ENCODE measurements at regions not wholly inside any gene's neighbourhood (a gene's known extent, or its start where the extent isn't known, plus 50 kb on each side); places are given as distances from the start of the nearest gene placed in this dataset.

DNA sequence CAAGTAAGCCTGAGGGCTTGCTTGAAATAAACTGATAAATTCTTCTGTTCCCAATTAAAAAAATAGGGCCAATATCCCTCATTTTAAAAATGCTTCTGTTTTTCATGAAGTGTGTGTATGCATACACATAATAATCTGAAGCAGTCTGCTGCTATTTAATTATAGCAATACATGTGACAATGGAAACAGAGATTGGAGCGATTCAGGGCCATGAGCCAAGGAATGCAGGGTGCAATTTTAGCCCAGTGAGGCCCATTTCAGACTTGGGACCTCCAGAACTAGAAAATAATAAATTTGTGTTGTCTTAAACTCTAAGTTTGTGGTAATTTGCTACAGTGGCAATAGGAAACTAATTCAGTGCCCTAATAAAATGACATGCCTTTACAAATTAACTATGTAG, 264.9 kb downstream of the LTN1 start:
- no peak for FAIRE-seq
- no peak overlapping the region for H3K27ac ChIP-seq (ENCODE audit: extremely low read depth, low read depth, low read length)
- no peaks in the 10 kb centered on the region for H3K4me1 ChIP-seq (replicated peaks in 1 of 2; ENCODE audit: control insufficient read depth in 2 of 2, insufficient read depth in 2 of 2, low read length in 2 of 2)
- H2AFZ ChIP-seq (ENCODE audit: low read depth, low read length): no peak overlapping the region
- no TSS peak for BruUV-seq (replicated peaks)
- ChIA-PET POLR2A (no interaction called here), CTCF (ENCODE audit: low intra/inter-chr PET ratio) (no interaction called here)
- no peak for ATAC-seq
- TF ChIP-seq ETS2 (tag; IDR thresholded peaks at IDR 0.05; ENCODE audit: borderline replicate concordance, poor library complexity, severe bottlenecking): no peak
- no peak for TF ChIP-seq ZSCAN29 (IDR thresholded peaks at IDR 0.05)
- no peak for TF ChIP-seq ZNF766 (CRISPR knock-in tag; conservative IDR thresholded peaks at IDR 0.05)
- TF ChIP-seq, protein P1, sequence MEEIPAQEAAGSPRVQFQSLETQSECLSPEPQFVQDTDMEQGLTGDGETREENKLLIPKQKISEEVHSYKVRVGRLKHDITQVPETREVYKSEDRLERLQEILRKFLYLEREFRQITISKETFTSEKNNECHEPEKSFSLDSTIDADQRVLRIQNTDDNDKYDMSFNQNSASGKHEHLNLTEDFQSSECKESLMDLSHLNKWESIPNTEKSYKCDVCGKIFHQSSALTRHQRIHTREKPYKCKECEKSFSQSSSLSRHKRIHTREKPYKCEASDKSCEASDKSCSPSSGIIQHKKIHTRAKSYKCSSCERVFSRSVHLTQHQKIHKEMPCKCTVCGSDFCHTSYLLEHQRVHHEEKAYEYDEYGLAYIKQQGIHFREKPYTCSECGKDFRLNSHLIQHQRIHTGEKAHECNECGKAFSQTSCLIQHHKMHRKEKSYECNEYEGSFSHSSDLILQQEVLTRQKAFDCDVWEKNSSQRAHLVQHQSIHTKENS (CRISPR knock-in tag; IDR thresholded peaks at IDR 0.05): no peak
- no peak for TF ChIP-seq SMARCA5 (IDR thresholded peaks at IDR 0.05)
- intact Hi-C loops (cut with micrococcal nuclease): no loop called here
- no peak overlapping the region for H3K9ac ChIP-seq (ENCODE audit: insufficient read depth in 1 of 2, low read depth in 2 of 2, low read length in 2 of 2)
- no peak for DNase-seq (ENCODE audit: extremely low read depth in 1 of 4, low spot score in 3 of 4)
- in situ Hi-C loops (cut with MboI): no loop called here
- no peaks in the 10 kb centered on the region for H4K20me1 ChIP-seq (replicated peaks; ENCODE audit: control insufficient read depth, insufficient read depth, low read length)
- no peaks in the 10 kb centered on the region for H3K36me3 ChIP-seq (ENCODE audit: control insufficient read depth, insufficient read depth, low read length)
- no peaks in the 10 kb centered on the region for H3K79me2 ChIP-seq (ENCODE audit: control insufficient read depth, insufficient read depth, low read length)
- no peaks in the 10 kb centered on the region for H3K9me1 ChIP-seq (ENCODE audit: control insufficient read depth, insufficient read depth, low read length)
- no peaks in the 10 kb centered on the region for H3K27me3 ChIP-seq (ENCODE audit: control insufficient read depth in 2 of 2, insufficient read depth in 2 of 2, low read length in 2 of 2)
- no peaks in the 10 kb centered on the region for H3K9me3 ChIP-seq (replicated peaks; ENCODE audit: control insufficient read depth, insufficient read depth, low read depth, low read length)
- 0% methylated on average over 1 of the region's 1 CpG for WGBS (ENCODE audit: insufficient coverage, low coverage, missing lambda C conversion rate)
- no peak overlapping the region for H3K4me2 ChIP-seq (ENCODE audit: insufficient read depth, low read length)
- H3K4me3 ChIP-seq: no peak overlapping the region

DNA sequence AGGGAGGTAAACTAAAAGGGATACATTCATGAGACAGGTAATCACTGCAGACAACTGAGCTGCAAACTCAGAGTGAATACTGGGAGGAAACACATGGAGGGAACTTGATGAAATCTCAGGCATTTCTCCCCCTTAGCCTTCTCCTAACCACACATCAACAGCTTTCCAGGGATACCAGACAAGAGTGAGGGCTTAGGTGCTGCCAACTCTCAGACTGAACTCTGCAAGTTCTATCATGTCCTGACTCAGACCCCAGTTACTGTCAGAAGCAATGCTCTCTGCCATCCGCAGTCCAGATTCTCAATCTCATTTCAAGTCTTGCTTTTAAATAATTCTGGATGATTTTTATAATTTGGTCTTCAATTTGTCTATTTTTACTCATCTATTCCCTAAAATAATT, 267.3 kb downstream of the LTN1 start:
- Histone ChIP-seq H3K27ac (ENCODE audit: extremely low read depth, low read depth, low read length) (no peak overlapping the region), H3K9me3 (replicated peaks; ENCODE audit: control insufficient read depth, insufficient read depth, low read depth, low read length) (no peaks in the 10 kb centered on the region), H3K79me2 (ENCODE audit: control insufficient read depth, insufficient read depth, low read length) (no peaks in the 10 kb centered on the region), H3K36me3 (ENCODE audit: control insufficient read depth, insufficient read depth, low read length) (no peaks in the 10 kb centered on the region), H2AFZ (ENCODE audit: low read depth, low read length) (no peak overlapping the region), H3K27me3 (ENCODE audit: control insufficient read depth in 2 of 2, insufficient read depth in 2 of 2, low read length in 2 of 2) (no peaks in the 10 kb centered on the region), H4K20me1 (replicated peaks; ENCODE audit: control insufficient read depth, insufficient read depth, low read length) (no peaks in the 10 kb centered on the region), H3K4me2 (ENCODE audit: insufficient read depth, low read length) (no peak overlapping the region), H3K4me3 (no peak overlapping the region), H3K9ac (ENCODE audit: insufficient read depth in 1 of 2, low read depth in 2 of 2, low read length in 2 of 2) (no peak overlapping the region), H3K9me1 (ENCODE audit: control insufficient read depth, insufficient read depth, low read length) (no peaks in the 10 kb centered on the region), H3K4me1 (replicated peaks in 1 of 2; ENCODE audit: control insufficient read depth in 2 of 2, insufficient read depth in 2 of 2, low read length in 2 of 2) (no peaks in the 10 kb centered on the region)
- in situ Hi-C loops (cut with MboI) (no loop called here), intact Hi-C loops (cut with micrococcal nuclease) (no loop called here)
- ATAC-seq: no peak
- no TSS peak for BruUV-seq (replicated peaks)
- CTCF ChIA-PET (ENCODE audit: low intra/inter-chr PET ratio): no interaction called here
- WGBS (ENCODE audit: insufficient coverage, low coverage, missing lambda C conversion rate): 7% methylated on average over 1 of the region's 1 CpG
- no peak for FAIRE-seq
- POLR2A ChIA-PET: no interaction called here
- no peak for DNase-seq (ENCODE audit: extremely low read depth in 1 of 4, low spot score in 3 of 4)
- TF ChIP-seq, protein P2, sequence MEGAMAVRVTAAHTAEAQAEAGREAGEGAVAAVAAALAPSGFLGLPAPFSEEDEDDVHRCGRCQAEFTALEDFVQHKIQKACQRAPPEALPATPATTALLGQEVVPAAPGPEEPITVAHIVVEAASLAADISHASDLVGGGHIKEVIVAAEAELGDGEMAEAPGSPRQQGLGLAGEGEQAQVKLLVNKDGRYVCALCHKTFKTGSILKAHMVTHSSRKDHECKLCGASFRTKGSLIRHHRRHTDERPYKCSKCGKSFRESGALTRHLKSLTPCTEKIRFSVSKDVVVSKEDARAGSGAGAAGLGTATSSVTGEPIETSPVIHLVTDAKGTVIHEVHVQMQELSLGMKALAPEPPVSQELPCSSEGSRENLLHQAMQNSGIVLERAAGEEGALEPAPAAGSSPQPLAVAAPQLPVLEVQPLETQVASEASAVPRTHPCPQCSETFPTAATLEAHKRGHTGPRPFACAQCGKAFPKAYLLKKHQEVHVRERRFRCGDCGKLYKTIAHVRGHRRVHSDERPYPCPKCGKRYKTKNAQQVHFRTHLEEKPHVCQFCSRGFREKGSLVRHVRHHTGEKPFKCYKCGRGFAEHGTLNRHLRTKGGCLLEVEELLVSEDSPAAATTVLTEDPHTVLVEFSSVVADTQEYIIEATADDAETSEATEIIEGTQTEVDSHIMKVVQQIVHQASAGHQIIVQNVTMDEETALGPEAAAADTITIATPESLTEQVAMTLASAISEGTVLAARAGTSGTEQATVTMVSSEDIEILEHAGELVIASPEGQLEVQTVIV (CRISPR knock-in tag; IDR thresholded peaks at IDR 0.05; ENCODE audit: borderline replicate concordance): no peak
- TF ChIP-seq ZNF124 (CRISPR knock-in tag; IDR thresholded peaks at IDR 0.05) (no peak), GTF2E2 (tag; IDR thresholded peaks at IDR 0.05) (no peak), ZBTB1 (CRISPR knock-in tag; IDR thresholded peaks at IDR 0.05; ENCODE audit: borderline replicate concordance, low read depth) (no peak)
